Forelimb muscle (tissue), 1 donor: ENCODE measurements at regions not wholly inside any gene's neighbourhood (a gene's known extent, or its start where the extent isn't known, plus 50 kb on each side); places are given as distances from the start of the nearest gene placed in this dataset.

Source experiments
- DNase-seq: peaks from one replicate; pipeline ENCODE4 v3.0.0-alpha.2; 2013; ENCODE audit warnings: low read depth

GRCh38 chr3:23094412-23094811, 108.7 kb upstream of the UBE2E2 start:
- DNase-seq, result no peak

GRCh38 chr3:23094890-23095462, 108.2 kb upstream of the UBE2E2 start:
- no peak for DNase-seq

DNA sequence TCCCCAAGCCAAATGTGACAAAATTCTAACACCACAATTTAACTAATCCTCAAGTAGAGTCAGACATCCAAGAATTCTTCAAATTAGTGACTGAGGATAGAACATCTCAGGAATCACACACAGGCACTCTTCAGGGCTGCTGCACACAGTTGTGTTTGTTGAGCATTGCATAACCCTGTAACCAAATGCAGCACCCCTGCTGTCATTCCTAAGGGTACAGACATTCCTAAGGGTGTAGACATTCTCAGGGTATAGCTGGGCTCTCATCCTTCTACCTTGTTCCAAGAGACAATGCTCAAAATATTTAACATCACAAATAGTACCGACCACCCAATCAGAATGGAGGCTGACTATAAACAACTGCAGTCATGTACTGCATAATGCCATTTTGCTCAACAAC, 107.1 kb upstream of the UBE2E2 start:
- no peak for DNase-seq

GRCh38 chr3:23099021-23099420, 104.1 kb upstream of the UBE2E2 start:
- DNase-seq, result no peak

DNA sequence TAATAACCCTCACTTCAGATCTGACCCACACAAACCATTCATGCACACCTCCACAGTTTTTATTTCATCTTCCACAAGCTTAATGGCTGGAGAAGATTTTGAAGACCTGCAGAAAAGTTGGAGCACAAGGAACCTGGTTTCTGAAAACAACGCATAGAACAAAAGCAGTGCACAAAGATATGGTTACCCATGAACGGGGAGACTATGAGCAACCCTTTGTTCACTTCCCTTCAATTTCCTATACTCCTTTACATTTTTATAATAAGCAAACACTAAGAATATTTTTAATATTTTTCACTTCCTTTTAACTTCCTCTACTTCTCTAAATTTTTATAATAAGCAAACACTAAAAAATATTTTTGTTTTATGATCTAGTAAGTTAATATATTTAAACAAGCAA, 103.5 kb upstream of the UBE2E2 start:
- no peak for DNase-seq

GRCh38 chr3:23100106-23100505, 103.0 kb upstream of the UBE2E2 start:
- DNase-seq, result no peak

- no peak for DNase-seq
These were observed 99.4 kb upstream of the UBE2E2 start for GRCh38 chr3:23103764-23104163.

DNA sequence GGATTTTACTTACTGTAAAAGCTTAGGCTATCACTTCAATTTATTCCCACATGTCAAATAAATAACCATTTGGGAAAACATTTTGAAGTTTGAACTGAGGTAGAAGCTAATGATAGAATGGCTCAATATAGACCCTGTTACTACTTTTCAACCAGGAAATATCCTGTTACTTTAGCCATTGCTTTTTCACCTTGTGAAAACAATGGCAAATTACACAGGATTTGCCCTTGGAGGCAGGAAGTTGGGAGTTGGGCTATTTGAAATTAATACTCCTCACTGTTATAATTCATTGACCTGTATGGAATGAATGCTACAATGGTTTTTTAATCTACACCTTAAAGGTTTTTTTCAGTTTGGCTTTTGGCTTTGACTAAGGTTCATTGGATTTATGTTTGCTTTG, 98.1 kb upstream of the UBE2E2 start:
- no peak for DNase-seq

DNA sequence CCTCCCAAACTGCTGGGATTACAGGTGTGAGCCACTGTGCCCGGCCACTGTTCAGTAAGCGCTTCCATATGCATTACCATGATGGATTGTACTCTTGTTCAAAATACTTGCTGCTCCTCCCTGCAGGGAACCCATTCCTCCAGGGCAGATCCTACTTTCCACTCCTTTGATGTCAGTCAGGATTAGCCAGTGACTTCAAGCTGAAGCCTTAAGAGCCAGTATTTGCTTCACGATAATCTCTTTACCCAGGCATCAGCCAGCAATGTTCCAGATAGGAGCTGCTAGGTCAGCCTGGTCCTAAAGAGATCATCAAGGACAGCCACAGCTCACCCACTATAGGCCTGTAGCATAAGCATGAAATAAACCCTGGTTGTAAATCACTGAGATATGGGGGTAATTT, 96.5 kb upstream of the UBE2E2 start:
- no peak for DNase-seq

- DNase-seq, result no peak
These were observed 95.9 kb upstream of the UBE2E2 start for GRCh38 chr3:23107221-23107620.

DNA sequence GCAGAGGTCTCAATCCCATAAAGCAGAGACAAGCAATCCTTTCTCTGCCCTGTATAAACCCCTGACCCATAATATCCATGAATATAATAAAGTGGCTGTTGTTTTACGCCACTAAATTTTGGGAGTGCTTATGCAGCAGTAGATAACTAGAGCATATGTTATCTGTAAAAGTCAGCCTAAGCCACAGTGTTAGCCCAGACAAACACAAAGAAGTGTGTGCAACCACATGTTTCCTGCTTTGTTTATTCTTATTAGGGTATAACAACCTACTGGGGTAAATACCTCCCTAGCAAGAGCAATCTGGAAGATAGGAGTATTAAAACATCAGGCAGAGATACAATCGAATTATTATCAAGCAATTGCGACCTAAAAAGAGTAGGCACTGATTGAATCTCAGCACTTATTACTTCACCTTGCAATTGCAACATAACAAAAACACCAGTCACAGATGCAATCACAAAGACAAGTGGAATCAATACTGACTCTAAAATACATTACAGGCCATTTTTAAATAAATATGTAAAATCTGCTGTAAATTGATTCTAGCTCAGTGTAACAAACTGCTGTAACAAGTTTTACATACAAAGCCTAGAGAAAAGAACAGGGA, 94.6 kb upstream of the UBE2E2 start:
- no peak for DNase-seq

GRCh38 chr3:23111286-23111685, 91.8 kb upstream of the UBE2E2 start:
- no peak for DNase-seq

DNA sequence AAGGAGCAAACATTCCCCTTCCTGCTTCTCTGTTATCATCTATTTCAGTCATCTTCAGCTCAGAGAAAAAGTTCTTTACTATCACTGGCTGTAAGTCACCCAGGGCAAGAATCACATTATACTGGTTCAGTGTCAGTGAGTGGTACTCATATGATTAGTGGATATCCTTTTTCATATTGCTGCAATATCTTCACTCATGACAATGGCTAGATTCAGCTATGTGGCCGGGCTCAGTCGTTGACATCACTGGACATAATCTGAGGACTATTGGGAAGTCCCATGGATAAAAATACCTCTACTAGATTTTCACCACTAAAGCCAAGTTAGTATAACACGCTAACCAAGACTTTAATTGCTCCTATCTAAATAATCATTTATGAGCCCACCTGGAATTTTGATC, 91.3 kb upstream of the UBE2E2 start:
- no peak for DNase-seq

DNA sequence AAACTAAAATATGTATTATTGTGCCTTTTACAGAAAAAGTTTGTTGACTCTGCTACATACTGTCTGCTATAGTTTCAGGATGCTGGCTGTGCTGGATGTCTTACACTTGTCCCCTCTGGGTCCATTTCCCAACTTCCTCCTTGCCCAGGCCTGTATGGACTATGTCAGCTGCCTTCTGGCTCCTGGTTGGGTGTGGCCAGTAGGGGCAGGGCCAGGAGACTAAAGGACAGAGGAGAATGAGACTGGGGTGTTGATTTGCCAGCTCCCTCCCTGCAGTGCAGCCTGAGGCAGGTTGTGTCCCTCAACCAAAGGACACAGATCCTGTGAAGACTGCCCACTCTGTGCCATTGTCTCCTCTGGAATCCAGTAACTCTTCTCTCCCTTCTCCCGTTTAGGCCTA, 90.6 kb upstream of the UBE2E2 start:
- DNase-seq, result no peak

GRCh38 chr3:23113455-23114171, 89.5 kb upstream of the UBE2E2 start:
- no peak for DNase-seq

- no peak for DNase-seq
These were observed 88.7 kb upstream of the UBE2E2 start for GRCh38 chr3:23114432-23114831.

DNA sequence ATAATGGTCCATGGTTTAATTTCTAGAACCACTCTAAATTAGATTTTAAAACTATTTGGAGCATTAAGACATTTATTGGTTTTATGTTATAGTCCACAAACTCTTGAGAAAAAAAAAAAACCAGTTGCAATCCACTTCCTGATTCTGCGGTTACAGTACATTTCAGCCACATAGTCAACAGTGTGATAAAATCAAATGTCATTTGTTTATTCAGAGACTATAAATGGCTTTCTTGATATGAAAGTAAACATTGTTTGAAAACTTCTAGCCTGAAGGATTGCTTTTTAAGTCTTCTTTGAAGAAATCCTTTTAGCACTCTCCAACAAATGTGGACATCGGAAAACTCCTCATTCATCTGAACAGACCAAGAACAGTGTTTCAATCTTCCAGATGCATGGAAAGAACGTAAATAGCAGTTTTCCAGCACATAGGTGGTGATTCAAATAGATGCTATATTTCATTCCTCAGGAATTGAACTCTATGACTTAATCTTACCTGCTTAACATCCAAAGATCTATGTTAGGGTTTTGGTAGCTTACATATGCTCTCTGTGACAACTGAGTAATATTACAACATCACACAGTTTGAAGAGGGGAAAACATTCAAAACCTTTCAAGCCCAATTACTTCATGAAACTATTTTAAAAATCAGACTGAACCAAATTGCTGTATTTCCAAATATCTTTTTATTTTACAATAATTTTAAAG, 87.8 kb upstream of the UBE2E2 start:
- DNase-seq, result no peak

GRCh38 chr3:23116081-23116837, 86.9 kb upstream of the UBE2E2 start:
- peak; percentile 44 for DNase-seq

GRCh38 chr3:23117856-23118255, 85.3 kb upstream of the UBE2E2 start:
- DNase-seq, result no peak

GRCh38 chr3:23127196-23127595, 75.9 kb upstream of the UBE2E2 start:
- DNase-seq, result no peak

DNA sequence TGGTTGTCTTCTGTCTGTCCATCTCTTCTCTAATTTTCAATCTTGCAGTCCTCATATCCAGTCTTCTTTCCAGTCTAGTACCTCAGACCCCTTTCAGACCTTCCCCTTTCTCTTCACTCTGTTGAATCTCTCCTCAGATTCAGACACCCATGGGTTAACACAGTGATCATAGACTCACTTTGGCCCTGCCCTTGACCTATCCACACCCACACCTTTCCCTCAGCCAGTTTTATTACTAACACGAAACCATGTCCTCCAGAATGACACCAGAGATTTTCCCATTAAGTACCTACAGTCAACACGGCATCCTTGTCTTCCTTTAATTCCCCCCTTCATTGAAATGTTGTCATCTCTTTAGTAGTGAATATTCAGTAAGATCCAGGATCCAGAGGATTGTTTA, 74.5 kb upstream of the UBE2E2 start:
- no peak for DNase-seq

GRCh38 chr3:23129117-23129516, 74.0 kb upstream of the UBE2E2 start:
- peak; percentile 44 for DNase-seq
